ENCODE measurements at regions not wholly inside any gene's neighbourhood (a gene's known extent, or its start where the extent isn't known, plus 50 kb on each side); places are given as distances from the start of the nearest gene placed in this dataset.

DNA sequence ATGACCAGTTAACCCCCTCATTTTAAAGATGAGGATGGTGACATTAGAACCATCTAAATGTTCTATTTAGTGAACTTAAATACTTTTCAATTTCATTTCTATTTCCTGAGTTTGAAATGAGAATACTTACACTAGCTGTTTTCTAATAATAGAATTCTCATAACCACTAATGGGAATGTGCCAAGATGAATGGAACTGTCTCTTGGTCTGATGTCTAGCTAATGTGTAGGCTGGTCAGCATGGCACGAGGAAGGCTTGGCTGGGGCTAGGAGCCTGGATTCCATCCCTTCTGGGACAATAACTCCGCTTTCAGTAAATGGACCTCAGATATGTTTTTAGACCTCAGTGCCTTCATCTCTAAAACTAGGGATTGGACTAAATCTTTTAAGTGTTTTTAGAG, 185.8 kb upstream of the NRP1 start:
- TF ChIP-seq CTCF (IDR thresholded peaks at IDR 0.05) (no peak), POLR2A (IDR thresholded peaks at IDR 0.05) (no peak)
